HTR-8/SVneo (cell line): ENCODE measurements at regions not wholly inside any gene's neighbourhood (a gene's known extent, or its start where the extent isn't known, plus 50 kb on each side); places are given as distances from the start of the nearest gene placed in this dataset.
A peak's percentile ranks its signal among the peaks of the same experiment; 100 is the strongest.

Source experiments
- DNase-seq: peaks from one replicate; pipeline ENCODE4 v3.0.0; 2011; ENCODE audit warnings: low spot score, mixed read lengths; ENCODE audit not compliant: insufficient read length
- FAIRE-seq: peaks from 2 replicates; lab custom pipeline; 2011; peaks lifted over from hg19 to GRCh38; lab: Jason Lieb, UNC

GRCh38 chr3:178386401-178386800 is 149.8 kb upstream of the KCNMB2 start:
- DNase-seq (no peak), FAIRE-seq (no peak)

GRCh38 chr3:178386880-178387279 is 149.4 kb upstream of the KCNMB2 start:
- DNase-seq = no peak
- no peak for FAIRE-seq

- no peak for DNase-seq
- no peak for FAIRE-seq
Measured at GRCh38 chr3:178388473-178388872, 147.8 kb upstream of the KCNMB2 start.

- FAIRE-seq (no peak), DNase-seq (no peak)
Measured at GRCh38 chr3:178389258-178389657, 147.0 kb upstream of the KCNMB2 start.

- no peak for DNase-seq
- no peak for FAIRE-seq
Measured at GRCh38 chr3:178392511-178392926, 143.7 kb upstream of the KCNMB2 start.

- FAIRE-seq (no peak), DNase-seq (no peak)
Measured at GRCh38 chr3:178393146-178393545, 143.1 kb upstream of the KCNMB2 start.

GRCh38 chr3:178393824-178394223 is 142.4 kb upstream of the KCNMB2 start:
- no peak for FAIRE-seq

GRCh38 chr3:178396318-178396717 is 139.9 kb upstream of the KCNMB2 start:
- no peak for FAIRE-seq

More at GRCh38 chr3:178393824-178394223, 142.4 kb upstream of the KCNMB2 start:
- DNase-seq = peak; percentile 19

GRCh38 chr3:178397202-178397601 is 139.0 kb upstream of the KCNMB2 start:
- no peak for FAIRE-seq
- no peak for DNase-seq

More at GRCh38 chr3:178396318-178396717, 139.9 kb upstream of the KCNMB2 start:
- DNase-seq = no peak

- DNase-seq (no peak), FAIRE-seq (no peak)
Measured at GRCh38 chr3:178397836-178398235, 138.4 kb upstream of the KCNMB2 start.

GRCh38 chr3:178404961-178405360 is 131.3 kb upstream of the KCNMB2 start:
- no peak for DNase-seq
- no peak for FAIRE-seq

- no peak for DNase-seq
- no peak for FAIRE-seq
Measured at GRCh38 chr3:178405531-178405930, 130.7 kb upstream of the KCNMB2 start.

- FAIRE-seq = no peak
- no peak for DNase-seq
Measured at GRCh38 chr3:178406206-178406605, 130.0 kb upstream of the KCNMB2 start.

- DNase-seq = no peak
- FAIRE-seq = no peak
Measured at GRCh38 chr3:178415384-178415783, 120.9 kb upstream of the KCNMB2 start.

- no peak for FAIRE-seq
- DNase-seq = no peak
Measured at GRCh38 chr3:178417736-178418135, 118.5 kb upstream of the KCNMB2 start.

- DNase-seq (no peak), FAIRE-seq (no peak)
Measured at GRCh38 chr3:178419071-178419470, 117.2 kb upstream of the KCNMB2 start.

GRCh38 chr3:178420033-178420432 is 116.2 kb upstream of the KCNMB2 start:
- DNase-seq (no peak), FAIRE-seq (no peak)

GRCh38 chr3:178421069-178421468 is 115.2 kb upstream of the KCNMB2 start:
- DNase-seq (no peak), FAIRE-seq (no peak)

GRCh38 chr3:178422406-178422805 is 113.8 kb upstream of the KCNMB2 start:
- DNase-seq = no peak
- FAIRE-seq = no peak

GRCh38 chr3:178428037-178428436 is 108.2 kb upstream of the KCNMB2 start:
- FAIRE-seq = no peak
- DNase-seq = no peak

GRCh38 chr3:178434206-178434805 is 101.9 kb upstream of the KCNMB2 start:
- FAIRE-seq = no peak

GRCh38 chr3:178435575-178435974 is 100.7 kb upstream of the KCNMB2 start:
- FAIRE-seq (no peak), DNase-seq (no peak)

More at GRCh38 chr3:178434206-178434805, 101.9 kb upstream of the KCNMB2 start:
- no peak for DNase-seq
